M059J (cell line): ENCODE measurements at regions not wholly inside any gene's neighbourhood (a gene's known extent, or its start where the extent isn't known, plus 50 kb on each side); places are given as distances from the start of the nearest gene placed in this dataset.

ENCODE experiments used
- DNase-seq: peaks from one replicate; pipeline ENCODE4 v3.0.0-alpha.2; 2012; ENCODE audit warnings: low read depth

DNA sequence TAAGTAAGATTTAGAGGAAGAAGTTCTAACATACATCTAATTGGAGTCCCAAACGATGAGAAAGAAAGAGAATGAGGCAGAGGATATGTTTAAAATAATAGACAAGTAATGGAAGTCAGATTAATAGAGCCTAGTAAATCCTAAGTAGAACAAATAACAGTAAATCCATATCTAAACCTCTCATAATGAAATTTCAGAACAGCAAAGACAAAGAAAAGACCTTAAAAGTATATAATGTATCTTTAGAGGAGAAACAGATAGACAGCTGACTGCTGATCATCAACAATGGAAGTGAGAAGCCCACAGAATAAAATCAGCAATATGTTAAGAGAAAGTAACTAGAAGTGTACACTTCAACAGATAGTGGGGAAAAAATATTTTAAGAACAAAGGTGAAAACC lies 536.2 kb upstream of the ZFHX3 start:
- DNase-seq, result no peak

DNA sequence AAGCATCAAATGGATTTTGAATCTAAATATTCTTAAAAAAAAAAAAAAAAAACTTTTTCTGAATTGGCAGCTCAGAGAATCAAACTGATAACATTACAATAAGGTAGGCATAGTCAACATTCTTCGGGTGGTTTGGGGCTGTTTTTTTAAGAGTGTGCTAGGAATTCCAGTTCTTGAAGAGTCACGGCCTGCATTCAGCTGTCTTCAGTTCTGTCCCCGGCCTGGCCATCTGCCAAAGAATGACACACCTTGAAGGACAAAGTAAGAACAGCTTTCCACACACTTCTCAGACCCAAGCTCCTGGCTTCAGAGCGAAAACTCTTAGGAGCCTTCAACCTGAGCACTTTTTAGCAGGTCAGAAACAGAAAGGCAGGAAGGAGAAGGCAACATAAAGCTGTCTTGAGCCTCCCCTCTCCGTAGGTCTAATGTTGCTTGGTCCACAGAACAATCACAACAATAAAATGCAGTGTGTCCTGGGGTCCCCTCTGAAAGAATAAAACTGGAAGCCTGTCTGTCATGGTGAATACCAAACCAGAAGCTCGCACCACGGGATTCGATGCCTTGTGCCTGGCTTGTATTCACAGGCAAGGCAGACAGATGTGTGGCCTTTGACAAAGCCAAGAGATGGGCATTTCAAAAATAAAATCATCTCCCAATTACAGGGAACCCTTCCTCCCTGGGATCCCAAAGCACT lies 524.4 kb upstream of the ZFHX3 start:
- peak; percentile 38 for DNase-seq

DNA sequence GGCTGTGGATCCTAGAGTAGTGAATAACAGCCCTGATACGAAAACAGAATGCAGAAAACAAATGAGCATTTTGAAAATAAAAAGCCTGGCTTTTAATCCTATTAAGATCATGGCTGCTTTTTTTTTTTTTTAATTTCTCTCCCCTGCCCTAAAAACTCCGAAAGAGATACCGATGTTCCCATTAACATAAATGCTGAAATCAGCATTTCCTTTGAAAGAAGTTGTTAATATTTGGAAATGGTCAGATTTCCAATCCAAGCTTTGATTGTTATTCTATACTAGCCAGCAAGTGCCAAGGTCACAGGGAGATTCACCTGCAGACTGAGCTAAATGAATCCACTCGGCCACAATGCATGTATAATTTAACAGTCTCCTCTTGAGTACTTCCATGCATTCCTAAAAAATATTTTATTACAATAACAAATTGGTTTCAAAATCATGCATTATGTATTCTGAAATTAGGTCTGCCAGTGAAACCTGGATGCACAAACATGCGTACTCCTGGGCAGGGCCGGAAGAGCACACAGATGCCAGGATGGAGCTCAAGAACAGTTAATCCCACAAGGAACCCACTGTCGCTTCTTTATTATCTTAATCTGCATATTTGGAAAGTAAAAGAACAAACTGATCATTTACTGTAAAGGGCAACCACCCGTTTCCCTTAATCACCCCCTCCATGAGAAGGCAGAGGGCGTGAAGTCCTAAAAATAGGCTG lies 521.5 kb upstream of the ZFHX3 start:
- DNase-seq, result no peak

DNA sequence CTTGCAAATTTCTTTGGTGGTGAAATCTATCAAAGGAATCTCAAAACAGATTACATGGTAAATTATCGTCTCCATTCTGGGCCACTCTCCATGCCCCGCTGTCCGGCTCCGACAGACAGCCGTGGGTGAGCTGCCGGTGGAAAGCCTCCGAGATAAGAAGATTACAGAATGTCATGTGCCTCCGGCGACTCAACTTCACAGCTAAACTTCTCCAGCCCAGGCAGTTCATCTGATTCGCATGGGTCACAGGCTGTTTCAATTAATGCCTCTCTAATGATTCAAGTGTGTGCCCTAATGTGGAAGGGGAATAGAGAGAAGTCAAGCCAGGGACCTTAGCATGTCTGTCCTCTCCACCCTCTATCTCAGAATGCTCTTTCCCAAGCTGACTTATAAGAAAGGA lies 520.8 kb upstream of the ZFHX3 start:
- DNase-seq, result no peak

DNA sequence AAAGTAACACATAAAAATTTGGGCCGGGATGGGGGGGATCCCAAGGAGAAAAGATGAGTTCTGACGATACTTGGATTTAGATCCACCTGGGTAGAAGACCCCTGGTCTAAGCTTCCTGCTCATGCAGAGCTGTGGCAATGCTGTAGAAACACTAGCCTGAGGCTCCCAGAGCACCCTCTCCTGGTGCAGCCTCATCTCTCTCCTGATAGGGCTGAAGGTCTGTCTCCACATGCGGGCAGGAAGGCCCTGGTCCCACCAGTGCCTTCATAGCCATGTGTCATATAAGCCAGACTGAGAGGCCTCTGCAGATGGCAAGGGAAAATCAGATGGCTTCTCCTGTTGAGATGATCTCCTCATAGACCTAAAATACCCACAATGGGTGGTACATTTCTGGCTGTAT lies 518.0 kb upstream of the ZFHX3 start:
- no peak for DNase-seq

DNA sequence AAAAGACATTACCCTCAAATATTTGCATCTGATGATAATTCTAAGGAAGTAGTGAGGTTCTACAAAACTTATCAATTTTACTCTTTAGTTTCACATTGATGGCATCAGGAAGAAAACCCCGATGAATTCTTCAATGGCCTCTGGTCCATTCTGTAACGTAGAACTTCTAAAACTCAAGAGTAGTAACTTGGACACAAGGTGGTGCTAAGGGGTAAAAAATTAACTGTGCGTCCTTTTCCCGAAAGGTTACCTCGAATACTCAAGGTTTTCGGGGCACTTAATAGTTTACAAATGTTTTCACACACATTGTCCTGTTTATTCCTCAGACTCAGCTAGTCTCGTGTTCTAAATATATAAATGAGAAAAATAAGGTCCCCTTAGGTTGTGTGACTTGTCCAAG lies 517.3 kb upstream of the ZFHX3 start:
- DNase-seq, result peak; percentile 32

DNA sequence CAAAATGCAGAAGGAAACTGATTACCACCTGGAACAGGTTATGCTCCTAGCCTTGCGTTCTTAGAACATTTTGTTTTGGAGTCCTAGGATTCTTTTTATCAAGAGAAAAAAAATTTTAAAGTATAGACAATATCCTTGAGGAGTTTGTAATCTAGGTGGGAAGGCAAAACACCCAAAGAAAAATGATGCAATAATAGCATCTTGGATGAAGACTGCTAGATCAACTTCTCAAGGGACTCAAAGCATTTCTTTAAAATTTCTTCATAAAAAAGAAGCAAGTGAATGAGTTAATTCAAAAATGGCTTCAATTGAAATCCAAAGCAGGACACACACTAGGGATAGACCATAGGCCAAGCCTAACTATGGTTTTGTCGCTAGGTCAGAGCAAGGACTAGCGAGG lies 515.8 kb upstream of the ZFHX3 start:
- no peak for DNase-seq

DNA sequence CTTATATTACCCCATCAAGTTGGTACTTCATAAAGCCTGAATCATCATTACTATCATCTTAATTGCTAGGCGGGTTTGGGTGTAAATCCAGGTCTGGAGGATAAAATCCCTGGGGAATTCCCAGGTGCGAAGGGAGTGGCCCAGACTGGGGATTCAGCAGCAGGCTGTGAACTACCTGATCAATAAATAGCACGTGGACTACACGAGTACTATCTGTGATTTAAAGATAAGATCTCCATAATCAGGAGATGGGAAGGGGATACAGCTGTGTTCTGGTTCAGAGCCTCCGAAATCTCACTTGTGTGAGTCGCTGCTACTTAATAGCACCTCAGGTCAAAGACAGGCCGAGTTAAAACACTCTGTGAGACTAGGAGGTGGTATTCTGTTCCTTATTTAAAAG lies 512.6 kb upstream of the ZFHX3 start:
- DNase-seq, result no peak

DNA sequence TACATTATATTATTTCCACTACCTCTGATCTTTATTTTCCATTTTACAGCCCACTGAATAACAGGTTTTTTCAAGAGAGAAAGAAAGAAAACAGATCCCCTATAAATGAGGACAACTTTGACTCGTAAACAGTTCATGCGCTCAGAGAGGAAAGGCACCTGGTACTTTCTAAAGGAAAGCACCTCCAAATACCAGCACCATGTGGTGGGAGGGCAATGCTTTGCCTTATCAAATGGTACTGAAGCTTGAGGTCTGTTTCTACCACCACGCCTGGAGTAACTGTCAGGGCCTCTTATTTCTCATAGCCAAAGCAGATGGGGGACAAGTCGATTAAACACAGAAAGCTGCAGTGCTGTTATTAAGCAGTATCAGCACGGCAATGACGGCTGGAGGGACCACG lies 510.3 kb upstream of the ZFHX3 start:
- no peak for DNase-seq

DNA sequence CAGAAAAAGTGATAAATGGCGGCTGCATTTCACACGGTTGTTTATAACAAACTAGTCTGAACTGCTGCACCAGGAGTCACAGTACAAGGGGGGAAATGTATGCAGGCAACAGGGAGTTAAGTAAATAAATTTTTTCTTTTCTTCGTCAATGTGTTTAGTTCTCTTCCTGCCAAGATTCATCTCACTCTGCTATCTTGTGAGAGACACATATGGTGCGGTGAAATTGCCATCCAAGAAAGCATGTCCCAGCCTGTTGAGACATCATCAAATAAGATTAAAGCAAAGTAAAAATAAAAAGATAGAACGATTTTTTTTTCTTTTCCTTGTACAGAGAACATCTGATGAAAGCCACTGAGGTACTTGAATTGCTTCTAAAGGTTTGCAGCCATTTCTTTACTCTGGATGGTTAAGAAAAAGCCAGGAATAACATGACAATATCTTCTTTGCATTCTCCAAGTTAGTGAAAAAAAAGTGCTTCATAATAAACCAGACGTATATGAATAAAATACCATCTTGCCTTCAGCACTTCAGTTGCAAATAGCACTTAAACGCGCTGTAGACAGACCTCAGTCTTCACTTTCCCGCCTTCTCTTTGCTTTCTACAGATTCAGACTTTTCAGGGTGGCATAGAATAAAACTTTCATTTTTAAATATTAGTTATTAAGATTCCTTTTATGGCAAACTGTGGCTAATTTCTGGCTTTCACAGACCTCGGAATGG lies 506.2 kb upstream of the ZFHX3 start:
- no peak for DNase-seq

DNA sequence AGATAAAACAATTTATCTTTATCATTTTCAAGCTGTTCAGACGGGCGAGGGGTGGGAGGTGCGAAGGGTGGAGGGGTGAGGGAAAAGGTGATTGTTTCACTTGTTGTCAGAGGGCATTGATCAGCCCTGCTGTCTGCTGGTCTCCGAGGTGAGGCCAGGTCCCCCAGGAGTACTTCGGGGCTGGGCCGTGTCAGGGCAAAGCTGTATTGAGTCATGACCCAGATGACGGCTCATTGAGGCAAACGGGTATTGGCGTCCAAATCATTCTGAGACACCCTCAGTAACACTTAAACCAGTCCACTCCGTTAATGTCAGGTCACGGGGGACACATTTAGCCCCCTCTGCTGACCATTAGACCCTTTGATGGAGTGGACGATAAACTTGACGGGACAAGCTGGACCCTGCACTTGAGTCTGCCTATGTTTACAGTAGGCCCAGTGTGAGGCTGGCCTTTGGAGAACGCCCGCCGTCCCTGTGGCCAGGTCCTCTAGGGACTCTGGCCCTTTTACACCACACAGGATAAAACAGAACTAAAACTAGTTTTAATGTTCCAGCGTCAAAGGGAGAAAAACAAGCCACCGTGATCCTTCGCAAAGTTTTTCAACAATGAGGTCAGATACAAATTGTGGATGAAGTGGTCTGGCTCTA lies 502.2 kb upstream of the ZFHX3 start:
- no peak for DNase-seq

DNA sequence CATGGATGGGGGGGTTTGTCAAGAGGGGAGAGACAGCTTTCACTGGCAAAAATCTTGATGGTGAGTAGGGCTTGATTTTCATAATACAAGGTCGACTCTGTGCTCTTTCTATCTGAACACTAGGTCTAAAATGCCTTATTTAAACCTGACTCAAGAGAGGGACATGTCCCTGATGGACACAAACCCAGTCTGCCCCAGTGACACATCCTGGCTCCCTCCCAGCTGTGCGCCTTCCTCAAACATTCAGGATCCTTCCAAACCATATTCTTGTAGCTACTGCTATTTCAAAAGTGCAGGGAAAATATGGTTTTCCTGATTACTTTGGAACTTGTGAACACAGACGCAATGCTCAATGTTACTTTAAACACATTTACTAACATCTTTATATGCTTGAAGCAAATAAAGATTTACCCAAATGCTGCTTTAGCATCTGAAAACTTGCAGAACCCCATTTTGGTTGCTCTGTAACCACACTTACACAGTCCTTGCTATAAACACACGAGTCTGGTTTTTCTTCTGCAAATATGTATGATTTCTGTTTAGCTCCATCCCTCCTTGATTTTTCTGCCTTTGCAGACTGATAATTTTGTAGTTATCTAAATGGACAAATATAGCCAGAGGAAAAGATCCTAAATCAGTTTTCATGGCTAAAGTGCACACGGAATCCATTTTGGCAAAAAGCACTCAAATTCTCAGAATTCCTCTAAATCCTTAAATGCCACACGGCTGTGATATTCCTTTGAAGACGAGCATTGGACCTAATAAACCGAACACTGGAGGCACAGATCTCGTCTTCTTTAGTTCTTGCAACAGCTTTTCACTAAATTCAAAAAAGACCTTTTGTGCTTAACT lies 499.9 kb upstream of the ZFHX3 start:
- no peak for DNase-seq

DNA sequence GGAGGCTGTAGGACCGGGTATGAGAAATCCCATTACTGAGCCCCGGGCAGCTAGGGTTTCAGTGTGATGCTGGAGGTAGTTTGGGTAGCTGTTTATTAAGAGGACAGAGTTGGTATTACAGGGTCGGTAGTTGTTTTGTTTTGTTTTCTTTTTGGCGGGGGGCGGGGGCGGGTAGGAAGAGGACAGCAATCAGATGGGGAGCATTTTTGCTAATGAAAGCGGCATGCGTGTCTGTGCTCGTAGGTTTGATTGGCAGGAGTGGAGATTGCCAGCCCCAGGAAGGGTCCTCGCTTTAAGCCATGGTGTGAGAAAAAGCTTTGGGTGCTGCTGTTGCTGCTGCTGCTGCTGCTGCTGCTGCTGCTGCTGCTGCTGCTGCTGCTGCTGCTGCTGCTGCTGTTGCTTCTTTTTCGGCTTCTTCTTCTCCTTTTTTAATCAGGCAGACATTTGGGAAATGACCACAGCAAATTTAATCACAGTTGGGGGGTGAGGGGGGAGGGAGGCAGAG lies 498.5 kb upstream of the ZFHX3 start:
- no peak for DNase-seq

DNA sequence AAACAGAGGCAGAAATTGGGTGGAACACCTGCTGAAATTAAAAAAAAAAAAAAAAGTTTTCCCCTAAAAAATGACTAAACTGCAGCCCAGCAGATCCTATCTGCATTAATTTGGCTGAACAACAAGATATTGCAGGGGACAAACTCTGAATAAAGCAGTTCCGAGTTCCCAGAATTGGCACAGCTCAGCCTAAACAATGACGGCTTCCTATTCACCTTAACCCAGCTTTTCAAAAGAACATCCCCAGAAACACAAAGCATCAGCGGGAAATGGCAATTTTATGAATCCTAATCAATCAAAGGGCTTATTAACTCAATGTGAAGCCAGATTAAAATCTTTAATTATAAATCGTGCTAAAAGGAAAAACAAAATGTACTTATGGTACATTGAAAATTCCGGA lies 497.8 kb upstream of the ZFHX3 start:
- DNase-seq, result no peak

DNA sequence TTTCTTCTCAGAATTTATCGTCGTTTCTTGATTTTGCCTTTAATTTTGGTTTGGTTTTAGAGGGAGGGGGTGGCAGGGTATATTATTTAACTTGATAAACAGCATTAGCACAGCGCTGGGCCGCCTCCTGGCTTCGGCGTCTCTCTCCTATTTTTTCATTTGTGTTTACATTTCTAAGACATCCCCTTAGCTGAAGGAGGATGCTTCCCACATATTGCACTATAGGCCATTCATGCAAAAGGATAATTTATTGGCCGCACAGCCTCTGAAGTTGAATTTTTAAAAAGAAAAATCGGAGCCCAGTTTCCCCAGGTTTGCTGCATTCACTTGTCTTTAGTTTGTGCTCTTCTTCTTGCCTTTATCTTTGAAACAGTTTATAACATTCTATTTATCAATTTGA lies 497.4 kb upstream of the ZFHX3 start:
- no peak for DNase-seq

DNA sequence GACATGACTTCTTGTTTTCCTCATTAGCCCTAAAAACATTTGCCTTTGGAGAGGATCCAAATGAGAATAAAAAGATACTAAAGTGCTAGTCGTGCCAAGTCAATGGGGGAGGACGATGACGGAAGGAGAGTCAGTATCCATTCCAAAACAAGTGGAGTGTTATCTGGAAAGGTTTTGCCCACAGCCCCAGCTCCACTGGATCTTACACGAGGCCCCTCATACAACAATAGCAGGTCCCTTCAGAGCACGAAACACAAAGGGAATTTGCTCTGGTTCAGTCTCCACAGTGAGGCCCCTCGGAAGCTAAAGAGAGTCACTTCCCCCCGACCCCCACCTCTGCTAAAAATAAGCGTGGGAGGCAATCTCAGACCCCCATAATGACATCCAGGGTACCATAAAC lies 496.9 kb upstream of the ZFHX3 start:
- no peak for DNase-seq

DNA sequence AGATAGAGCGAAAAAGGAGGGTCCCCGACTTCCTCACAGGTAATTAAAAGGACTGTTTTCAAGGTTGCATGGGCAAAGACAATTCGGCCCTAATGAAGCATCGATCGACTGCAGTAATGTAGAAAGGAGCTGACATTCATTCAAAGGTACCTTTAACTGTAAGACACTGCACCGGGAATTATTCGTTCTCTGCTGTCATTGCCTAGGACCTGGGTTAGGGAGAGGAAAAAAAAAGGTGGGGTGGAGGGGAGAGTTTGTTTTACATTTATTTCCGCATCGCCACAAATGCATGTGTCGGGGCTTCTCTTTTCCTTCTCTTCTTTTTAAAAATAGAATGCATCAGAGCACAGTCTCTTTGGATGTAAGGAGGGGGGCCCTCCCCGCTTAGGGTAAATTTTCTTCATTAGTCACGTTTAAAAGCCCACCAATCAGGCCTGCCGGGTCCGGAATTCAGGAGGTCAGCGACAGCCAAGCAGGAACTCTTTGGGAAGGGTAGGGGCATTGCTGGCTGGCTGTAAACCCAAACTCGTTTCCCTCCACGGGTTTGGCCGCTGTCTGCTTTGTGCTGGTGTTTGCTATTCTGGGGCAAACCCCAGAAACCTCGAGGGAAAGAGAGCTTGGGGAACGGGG lies 496.2 kb upstream of the ZFHX3 start:
- DNase-seq, result no peak

DNA sequence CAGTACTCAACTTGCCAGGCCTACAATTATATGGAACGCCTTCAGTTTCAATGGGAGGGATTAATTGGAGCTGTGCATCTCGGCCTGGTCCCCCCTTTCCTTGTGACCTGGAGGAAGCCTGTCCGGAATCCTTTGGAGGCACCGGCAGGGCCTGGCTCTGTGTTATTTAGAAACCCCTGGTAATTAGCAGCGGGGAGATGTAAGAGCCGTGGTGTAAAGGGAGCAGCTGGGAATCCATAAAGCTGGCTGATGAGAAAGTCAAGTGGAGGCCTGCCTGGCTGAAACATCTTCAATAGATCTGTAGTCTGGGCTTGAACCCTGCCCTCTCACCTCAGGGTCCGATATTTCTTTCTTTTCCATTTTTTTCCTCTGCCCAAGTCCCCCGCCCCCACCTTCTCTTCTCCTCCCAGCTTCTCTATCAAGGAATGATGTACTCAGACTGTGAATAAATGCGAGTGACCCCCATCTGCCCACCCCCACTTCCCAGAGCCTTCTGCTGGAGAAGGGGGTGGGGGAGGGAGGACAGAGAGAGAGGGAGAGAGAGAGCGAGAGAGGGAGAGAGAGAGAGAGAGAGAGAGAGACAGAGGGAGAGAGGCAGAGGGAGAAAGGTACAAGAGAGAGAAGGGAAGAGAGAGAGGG lies 495.5 kb upstream of the ZFHX3 start:
- DNase-seq, result no peak

DNA sequence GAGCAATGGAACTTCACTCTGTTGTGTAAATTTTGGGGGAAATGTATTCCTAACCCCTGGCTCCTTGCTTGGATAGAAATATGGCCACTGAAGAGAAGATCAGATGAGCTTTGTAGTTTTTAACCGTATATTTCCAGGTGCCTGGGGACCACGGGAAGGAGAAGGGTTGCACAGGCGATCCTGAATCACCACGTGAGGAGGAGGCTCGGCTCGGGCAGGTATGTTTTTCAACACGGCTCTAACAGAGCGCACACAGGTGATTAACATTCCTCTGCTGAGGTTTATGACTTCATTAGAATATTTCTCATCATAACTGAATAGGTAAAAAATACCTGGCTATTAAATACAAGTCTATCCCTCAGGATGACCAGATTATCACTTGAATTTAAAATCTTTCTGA lies 495.0 kb upstream of the ZFHX3 start:
- no peak for DNase-seq

DNA sequence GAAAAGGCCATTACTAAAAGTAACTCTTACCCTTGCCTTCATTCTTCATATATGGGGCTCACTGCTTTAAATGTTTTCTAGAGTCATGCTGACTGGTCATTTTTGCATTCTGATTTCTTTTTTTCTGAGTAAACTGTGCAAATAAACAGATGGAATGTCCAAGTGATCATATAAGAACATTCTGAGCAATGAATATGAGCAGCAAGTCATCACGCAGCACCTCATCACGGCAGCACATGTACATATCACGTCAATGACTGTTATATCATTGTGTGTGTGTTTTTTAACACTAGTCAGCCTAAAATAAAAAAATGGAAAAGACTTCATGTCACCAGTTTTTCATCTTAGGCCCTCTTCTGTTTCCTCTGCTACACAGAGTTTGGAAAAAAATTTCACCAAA lies 490.0 kb upstream of the ZFHX3 start:
- DNase-seq, result no peak

DNA sequence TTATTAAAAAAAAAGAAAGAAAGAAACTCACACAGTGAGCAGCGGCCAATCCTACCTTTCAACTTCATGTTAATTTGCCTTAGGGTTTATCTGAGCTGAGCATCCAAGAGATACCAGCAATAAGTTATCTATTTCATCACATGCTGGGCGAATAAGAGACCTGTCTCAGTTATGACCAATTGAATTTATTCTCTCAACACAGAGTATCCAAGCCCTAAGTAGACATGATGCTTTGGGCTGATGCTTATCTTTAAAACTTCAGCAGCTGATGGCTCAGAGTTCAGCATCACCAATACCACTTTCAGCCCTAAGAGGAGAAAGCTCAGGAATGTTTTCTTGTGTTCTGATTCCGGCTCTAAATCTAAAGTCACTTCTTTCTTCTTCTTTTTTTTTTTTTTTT lies 489.0 kb upstream of the ZFHX3 start:
- no peak for DNase-seq
